ENCODE measurements at regions not wholly inside any gene's neighbourhood (a gene's known extent, or its start where the extent isn't known, plus 50 kb on each side); places are given as distances from the start of the nearest gene placed in this dataset.

- no peak for TF ChIP-seq CTCF (IDR thresholded peaks at IDR 0.05)
- TF ChIP-seq POLR2A (IDR thresholded peaks at IDR 0.05), result no peak
Measured at GRCh38 chr10:4708123-4708759, 117.8 kb upstream of the AKR1E2 start.

All from sigmoid colon (tissue), 3 donors.